T-helper 2 cell (primary cell): ENCODE measurements at regions not wholly inside any gene's neighbourhood (a gene's known extent, or its start where the extent isn't known, plus 50 kb on each side); places are given as distances from the start of the nearest gene placed in this dataset.
A peak's percentile ranks its signal among the peaks of the same experiment; 100 is the strongest.

Source experiments
- DNase-seq, 5 experiments: peaks; one replicate each; pipeline versions ENCODE4 v3.0.0 to v3.0.0-alpha.2; 2012 to 2022

DNA sequence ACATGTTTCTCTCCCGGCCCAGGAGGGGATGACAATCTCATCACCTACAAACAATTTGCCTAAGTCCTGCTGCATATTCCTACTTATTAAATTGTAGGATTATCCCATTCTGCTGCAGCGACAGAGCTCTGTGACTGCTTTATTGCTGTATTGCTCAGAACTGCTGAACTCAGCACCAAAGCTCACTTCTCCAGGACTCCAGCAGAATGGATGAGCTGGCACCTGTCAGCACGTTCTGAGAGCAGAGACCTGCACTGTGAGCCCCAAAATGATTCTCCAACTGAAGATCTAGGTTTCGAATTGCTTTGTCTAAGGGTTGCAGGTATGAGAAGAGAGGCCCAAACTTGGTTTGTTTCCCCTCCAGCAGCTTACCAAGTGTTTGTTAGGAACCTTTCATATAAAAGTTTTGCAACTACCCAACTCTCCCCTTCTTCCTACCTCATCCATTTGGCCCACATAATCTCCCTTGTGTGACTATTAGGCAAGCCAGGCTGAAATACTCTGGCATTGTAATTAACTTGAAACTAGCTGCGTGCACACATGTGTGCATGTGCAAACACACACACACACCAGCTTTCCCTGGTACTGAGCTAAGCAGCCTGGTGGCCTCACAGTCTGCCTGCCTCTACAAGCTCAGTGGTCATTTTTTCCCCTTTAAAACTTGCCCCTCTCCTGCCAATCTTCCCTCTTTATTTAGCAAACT, 161.4 kb upstream of the CAMK1G start:
- DNase-seq: no peak

DNA sequence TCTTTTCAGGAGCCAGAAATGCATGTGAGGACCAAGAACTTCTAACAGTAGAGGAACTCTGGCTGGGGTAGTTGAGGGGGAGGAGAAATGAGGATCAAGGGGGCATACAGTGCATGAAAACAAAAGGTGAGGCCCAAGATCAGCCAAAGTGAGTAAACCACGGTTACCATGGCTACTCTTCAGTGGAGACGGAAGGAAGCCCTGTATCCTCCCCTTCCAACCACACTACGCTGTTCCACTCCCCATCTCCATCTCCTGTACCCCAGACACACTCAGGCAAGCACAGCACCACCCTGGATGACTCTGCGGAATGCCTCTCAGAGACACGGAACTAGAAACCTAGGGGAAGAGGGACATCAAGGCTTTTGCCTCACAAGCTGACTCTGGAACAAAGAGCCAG, 157.6 kb upstream of the CAMK1G start:
- peak in 1 of 5 experiments; percentile 3 for DNase-seq

DNA sequence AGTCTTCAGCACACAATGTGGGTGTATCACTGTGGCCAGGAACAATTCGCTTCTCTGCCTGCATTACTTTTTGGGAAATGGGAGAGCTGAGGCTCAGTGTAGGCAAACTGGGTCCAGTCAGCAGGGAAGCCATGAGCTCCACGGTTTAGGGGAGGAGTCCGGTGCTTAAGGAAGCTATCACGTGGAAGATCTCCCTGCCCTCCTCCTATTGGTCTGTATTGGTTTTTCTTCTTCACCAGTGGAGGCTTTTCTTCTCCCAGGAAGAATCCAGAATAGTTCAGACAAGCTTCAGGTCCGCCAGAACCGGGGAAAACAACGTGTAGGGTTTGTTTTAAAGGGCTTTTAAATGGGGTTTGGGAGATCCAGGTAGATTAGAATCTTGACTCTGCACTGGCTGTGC, 156.2 kb upstream of the CAMK1G start:
- DNase-seq: no peak

DNA sequence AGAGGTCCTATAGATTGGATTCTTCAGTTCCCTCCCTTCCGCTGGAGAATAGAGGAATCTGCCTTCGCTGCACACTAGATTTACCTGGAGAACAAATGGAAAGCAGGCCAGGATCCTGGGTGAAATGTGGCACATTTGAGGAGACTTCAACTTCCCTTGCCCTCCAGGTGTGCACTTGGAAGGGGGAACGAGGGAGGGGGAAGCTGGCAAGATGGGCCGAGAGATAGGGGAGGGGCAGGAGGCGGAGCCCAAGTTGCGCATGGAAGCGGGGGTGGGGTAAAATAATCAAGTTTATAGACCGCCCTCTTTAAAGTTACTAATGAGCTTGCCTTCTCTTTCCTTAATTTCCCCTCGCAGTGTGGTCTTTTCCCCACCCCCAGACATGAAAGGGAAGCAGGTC, 155.7 kb upstream of the CAMK1G start:
- no peak for DNase-seq

DNA sequence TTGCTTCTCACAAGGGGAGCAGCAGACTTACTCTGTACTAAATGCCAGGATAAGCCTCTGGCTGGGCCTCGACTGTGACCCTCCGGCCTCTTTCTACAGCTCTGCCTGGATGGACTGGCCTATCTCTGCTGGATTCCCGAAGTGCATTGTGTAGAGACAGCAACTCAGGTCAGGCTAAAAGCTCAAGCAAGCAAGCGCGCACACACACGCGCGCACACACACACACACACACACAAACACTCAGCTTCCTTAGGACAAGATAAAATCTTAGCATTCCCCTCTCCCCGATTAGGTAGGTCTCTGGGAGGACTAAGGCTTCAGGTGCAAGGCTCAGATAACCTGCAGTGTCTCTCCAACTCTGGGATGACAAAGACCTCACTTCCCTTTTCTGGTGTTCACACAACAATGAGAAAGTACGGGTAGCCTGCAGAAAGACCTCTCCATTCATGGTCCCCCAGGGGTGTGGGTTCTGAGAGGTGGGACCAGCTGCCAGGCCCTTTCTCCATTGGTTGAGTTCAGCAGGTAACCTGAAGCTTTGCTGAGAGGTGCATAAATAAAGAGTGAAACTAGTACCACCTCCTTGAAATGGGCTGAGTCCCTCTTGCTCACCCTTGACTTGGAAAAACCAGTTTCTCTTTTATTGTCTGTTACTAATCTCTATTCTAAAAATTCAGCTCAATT, 155.1 kb upstream of the CAMK1G start:
- DNase-seq: no peak

DNA sequence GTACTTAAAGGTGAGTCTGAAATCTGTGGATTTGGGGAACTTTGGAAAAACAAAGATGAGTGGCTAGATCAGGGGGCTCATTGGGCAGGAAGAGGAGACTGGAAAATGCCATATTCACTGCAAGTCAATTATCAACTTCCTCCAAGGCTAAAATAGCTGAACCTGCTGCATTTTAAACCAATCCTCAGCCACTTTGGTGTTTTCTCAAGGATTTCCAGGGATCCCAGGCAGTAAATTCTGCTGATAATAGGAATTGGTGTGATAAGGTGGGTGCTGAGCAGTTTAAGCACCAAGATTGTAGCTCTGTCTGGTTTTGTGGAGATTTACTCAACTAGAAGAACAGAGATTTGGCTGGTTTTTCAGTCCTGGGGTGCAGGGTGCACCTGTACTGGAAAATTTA, 153.9 kb upstream of the CAMK1G start:
- DNase-seq: no peak

DNA sequence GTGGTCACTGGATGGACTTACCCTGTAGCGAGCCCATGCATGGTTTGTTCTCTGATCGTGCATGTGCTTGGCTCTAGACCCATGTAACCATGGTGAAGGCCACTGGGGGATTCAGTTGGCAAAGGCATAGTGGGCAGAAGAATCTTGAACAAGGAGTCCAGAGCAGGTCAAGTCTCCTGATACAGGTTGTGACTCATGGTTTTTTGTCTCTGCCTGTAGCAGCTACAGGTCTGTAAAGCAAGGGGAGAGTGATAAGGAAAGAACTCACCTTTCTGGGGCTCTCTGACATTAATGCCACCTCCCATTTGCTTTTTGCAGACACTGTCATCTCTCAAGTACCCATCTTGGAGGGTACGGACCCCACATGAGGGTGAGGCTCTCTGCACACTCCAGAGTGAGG, 153.4 kb upstream of the CAMK1G start:
- DNase-seq: no peak

DNA sequence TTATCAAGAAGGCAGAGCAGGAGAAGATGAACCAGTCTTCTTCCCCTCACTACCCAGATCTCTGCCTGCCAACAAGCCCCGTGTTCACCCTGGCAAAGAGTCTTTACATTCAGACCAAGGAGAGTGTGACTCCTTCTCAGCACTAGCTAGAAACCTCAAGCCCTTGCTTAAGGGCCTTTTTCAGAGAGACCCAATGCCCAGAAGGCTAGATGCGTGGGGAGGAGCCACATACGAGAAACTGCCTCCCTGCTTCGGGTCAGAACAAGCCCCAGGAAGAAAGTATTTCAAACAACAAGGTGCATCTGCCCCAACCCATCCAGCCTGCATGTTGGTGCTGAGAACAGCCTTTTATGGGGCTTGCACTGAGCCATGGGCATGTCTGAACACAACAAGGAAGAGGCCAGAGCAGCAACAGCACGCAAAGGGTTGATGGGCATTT, 152.7 kb upstream of the CAMK1G start:
- DNase-seq: no peak

DNA sequence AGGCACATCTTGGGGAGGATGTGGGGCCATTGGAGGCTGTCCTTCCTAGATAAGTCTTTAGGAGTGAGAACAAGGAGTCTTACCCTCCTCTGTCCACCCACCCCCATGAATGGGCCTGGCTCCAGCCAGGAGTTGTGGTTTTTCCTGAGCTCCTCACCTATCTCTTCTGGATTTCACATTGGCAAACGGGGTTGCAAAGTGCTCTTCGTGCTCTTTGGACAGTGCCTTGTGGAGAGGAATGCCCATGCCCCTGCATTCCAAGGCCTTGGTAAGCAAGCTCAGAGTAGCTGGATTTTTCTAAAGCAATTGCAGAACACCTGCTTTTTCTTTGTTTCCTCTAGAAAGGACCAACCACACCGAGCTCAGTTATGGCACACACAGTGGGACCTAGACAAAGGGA, 152.1 kb upstream of the CAMK1G start:
- no peak for DNase-seq

DNA sequence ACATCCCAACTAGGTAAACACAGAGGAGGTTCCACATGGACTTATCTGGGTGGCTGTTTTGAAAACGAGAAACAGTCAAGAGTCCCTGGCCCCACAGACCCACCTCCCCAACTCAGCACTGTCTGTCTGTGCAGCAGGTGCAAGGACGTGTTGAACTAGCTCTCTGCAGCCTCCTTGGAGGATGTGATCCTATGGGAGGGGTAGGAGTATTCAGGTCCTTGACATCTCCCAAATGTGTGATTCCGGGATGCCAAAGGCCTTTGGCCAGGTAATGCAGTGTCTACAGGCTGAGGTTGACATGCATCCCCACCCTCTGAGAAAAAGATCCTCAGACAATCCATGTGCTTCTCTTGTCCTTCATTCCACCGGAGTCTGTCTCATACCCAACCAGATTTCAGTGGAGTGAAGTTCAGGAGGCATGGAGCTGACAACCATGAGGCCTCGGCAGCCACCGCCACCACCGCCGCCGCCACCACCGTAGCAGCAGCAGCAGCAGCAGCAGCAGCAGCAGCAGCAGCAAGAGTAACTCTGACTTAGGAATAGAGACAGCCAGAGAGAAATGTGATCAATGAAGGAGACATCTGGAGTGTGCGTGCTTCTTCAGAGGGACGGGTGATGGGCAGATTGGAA, 151.6 kb upstream of the CAMK1G start:
- DNase-seq: no peak

DNA sequence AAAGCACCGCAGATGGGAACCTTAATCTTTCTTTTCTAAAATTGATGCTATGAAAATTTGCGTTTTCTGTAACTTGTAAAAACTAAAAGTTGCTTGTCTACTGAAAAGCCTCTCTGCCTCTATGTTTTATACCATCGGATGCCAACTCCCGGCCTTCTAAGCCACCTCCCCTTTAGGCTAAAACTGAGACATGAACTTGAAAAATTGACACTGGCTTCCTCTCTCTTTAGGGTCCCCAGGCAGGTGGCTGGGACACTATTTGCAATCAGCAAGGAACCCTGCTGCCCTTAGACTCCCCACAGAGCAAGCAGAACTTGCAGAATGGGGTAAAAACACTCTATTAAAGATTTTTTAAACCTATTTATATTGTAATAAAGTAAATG, 151.1 kb upstream of the CAMK1G start:
- DNase-seq: no peak

DNA sequence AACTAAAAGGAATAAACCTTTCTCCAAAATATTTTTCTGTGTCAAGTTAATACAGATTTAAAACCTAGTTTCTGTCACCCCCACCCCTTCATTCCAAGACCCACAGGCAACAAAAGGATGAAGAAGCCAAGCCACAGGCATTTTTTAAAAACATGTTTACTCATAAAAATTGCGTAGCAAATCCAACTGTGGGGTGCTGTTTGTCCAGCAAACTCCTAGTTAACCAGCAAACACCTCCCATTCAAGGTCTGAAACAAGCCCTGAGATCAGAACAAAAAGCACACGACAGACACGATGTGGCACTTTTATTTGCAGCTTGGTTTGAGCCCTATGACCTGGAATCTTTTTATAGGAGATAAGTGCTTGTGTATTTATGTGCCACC, 149.9 kb upstream of the CAMK1G start:
- DNase-seq: no peak

DNA sequence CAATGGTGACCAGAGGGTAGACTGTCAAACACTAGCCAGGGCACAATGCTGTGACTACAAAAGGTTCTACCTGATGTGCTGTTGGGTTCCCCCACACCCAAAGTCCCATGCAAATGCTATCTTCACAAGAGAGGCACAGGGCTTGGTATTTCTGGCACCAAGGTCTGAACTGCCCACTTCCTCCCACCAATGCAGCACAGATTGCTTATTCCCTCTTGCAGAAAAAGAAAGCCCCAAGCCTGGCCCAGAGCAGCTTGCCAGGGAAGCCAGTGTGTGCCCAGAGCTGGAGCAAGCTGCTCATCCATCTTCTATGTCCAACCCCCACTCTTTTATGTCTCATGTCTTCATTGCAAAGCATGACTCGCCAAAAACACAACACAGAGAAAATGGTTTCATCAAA, 149.4 kb upstream of the CAMK1G start:
- DNase-seq: no peak

DNA sequence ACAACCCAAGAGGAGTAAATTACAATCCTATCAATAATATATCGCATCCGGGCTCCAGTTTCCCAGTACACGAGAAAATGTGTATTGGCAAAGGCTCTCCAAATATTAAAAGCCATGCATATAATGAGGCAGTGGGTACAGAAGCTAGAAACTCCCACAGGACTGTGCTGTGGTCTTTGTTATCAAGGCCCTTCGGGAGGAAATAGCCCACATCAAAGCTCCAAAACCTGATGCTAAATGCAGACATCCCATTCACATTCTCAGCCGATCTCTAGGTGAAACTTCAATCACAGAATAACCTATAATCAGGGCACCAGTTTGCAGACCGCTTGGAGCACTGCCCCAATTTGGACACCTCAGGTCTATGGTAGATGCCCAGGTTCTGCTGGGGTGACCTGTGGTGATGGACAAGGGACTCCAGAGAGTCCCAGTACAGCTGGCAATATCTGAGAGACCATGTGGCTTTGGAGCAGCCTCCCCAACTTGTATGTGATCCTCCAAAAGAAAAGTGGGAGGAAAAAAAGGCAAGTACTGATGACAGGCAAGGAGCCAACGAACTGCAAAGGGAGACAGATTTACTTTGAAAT, 148.8 kb upstream of the CAMK1G start:
- DNase-seq: no peak

DNA sequence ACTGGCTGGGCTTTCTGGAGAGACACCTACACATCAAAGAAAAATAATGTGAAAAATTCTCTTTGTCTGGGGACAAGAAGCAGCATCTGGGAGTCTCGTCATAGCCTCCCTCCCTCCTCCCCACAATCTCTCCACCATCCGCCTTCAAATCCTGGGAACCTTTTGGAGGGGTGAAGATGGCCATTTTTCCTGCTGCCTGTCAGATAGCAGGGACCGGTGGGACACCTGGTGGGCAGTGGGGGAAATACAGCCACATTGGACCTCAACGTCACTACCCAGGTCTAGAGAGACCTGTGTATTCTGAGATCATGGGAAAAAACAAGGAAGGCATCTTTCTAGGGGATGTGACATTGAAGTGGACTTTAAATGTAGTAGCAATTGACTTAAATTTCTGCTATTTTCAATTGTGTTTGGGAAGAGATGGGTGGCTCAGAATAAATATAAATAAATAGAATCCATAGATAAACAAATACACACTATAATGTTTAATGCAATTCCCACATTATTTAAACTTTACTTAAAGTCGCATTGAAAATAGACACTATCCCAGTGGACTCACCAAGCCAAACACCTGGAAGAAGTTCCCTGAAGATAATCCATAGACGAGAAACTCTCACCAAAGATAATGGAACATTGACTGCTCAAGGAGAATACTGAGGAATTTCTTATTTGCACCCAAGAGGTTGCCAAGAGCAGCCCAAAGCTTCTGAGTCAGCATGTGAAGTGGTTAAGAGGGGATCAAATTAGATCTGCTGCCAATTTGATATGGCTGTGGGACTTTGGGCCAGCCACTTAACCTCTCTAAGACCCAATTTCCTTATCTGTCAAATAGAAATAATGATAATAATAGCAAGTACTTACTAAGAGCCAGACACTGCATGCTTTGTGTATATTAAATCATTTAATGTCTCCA, 147.6 kb upstream of the CAMK1G start:
- DNase-seq: peak in 2 of 5 experiments; percentile 5 to 12

DNA sequence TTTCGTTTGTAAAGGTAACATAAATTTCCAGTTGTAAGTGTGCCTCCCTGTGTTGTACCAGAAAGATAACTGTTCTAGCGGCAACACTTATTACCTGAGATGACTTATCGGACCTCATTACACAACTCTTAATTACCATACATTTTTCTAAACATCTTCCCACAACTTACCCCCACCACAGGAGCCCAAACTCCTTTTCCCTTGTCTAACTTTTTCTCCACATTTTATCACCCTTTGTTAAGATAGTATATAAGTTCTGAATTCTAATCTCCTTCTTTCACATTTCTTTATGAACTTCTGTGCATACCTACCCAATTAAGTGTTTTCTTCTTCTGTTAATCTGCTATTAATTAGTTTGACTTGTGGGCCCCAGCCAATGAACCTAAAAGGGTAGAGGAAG, 143.7 kb upstream of the CAMK1G start:
- no peak for DNase-seq

DNA sequence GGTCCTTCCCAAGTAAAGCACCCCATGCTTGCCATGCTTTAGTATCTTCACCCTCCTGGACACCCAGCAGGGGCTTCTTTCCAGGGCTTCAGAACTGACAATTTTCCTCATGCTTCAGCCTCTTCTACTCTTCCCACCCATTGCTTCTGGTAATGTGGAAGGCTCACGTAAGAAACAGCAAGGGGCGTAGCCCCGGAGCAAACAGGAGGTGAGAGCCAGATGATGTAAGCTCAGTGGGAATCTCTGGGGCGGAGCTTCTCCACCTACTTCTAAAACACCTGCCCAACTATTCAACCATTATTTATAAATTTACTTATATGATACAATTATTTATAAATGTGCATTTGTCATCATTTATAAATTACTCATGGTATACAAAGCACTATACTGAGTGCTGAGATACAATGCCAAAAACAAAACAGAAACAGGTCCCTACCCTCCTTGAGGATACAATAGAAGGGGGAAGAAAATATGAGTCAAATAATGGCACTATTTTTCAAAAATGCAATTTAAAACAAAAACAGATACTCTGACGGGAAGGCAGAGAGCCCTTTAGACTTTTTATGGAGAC, 140.1 kb upstream of the CAMK1G start:
- DNase-seq: no peak

DNA sequence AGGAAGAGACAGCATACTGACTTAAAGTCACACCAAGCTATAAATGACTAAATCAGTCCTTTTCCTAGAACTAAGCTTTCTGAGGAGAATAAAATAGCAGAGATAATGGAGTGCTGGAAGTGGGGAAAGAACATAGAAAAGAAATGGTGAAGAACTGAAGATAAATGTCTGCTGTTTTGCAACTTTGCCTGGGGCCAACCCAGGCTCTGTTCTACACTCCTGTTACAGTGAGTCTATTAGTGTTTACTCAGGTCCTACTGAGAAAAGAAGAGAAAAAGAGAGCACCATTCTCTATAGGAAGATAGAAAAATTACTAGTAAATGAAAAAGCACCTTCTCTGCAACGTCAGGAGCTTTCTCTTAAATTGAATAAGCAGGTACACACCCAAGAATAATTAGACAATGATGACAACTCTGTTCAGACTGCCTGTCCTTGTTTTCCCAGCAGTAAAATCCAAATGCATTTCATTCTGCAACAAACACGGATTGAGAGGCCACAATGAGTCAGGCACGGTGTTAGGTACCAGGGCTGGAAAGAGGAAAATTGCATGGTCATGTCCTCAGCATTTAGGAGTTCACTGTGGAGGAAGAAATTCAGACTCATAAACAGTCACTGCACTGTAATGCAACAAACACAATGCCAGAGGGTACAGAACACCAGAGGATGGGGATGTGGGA, 139.4 kb upstream of the CAMK1G start:
- no peak for DNase-seq

DNA sequence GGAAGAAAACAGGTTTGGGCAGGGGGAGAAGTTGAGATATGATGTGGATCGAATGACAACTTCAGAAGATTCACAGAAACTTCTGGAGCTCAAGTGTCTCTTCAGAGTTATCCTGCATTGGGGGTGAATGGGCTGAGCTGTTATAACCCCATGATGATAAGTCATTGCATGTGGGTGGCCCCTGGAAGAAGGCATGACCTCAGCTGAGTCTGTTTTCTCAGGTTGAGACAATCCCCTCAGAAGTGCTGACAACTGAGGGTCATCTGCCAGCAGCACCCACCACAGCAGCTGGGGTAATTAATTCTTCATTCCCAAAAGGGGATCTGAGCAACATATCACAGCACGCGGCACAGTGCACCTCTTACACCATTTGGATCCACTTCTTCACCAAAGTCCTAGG, 138.6 kb upstream of the CAMK1G start:
- no peak for DNase-seq

DNA sequence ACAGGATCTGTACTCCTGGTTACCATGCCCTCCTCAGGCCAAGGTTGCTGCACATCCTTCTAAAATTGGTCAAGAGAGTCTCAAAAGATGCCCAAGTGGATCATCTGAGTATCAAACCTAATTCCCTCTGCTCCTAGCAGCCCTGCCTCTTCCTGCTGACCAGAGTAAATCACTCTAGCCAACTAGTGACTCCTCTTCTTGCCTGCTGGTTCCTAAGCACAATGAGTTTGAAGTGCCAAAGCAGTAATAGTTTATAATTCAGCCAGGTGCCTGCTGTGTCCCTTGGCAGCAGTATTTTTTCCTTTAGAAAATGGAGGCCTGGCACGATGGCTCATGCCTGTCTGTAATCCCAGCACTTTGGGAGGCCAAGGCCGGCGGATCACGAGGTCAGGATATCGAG, 137.9 kb upstream of the CAMK1G start:
- DNase-seq: no peak

DNA sequence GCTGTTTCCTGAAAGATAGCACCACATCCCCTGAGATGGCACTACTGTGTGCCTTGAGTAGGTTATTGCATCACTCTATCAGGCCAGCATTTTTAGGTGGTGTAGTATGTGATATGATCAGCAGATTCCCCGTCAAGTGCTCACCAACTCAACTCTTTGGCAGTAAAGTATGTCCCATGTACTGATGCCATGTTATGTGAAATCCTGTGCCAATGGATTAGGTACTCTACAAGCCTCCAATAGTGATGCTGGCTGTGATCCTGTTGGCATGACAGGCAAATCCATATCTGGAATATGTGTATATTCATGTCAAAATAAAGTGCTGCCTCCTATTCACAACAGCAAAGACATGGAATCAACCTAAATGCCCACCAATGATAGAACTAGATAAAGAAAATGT, 137.2 kb upstream of the CAMK1G start:
- DNase-seq: no peak
